ENCODE measurements at regions not wholly inside any gene's neighbourhood (a gene's known extent, or its start where the extent isn't known, plus 50 kb on each side); places are given as distances from the start of the nearest gene placed in this dataset.

- TF ChIP-seq CTCF (IDR thresholded peaks at IDR 0.05), result no peak
- no peak for TF ChIP-seq POLR2AphosphoS5 (IDR thresholded peaks at IDR 0.05)
Measured at GRCh38 chr5:5964347-5964746, 414.0 kb downstream of the MED10 start.

Data from breast epithelium (tissue), 3 donors.